IMR-90 (cell line): ENCODE measurements at regions not wholly inside any gene's neighbourhood (a gene's known extent, or its start where the extent isn't known, plus 50 kb on each side); places are given as distances from the start of the nearest gene placed in this dataset.

ENCODE experiments used
- ATAC-seq: fragments of 200-7000 bp; cut with Tn5 transposase; 2 replicates; pipeline ENCODE4 v1.9.1; 2020; ENCODE audit warnings: low read depth, mild to moderate bottlenecking, moderate library complexity
- BruUV-seq: library from RNA; stranded (reverse); fragments of 400-500 nt; replicated peaks from 2 replicates; lab custom pipeline; 2021; lab: Mats Ljungman, UMichigan
- CTCF ChIA-PET: fragments of 300-600 bp; formaldehyde crosslinking; extraction: SDS; loops from one replicate; lab custom pipeline; 2021; ENCODE audit warnings: antibody characterized with exemption; lab: Yijun Ruan, JAX
- POLR2A ChIA-PET: fragments of 300-600 bp; sonication (Branson Sonifier 250); formaldehyde crosslinking; loops from one replicate; lab custom pipeline; 2022; ENCODE audit warnings: antibody characterized with exemption; ENCODE audit not compliant: unreplicated experiment; lab: Charles Lee
- DNase-seq: peaks from one replicate; pipeline ENCODE4 v3.0.0; 2013
- H2AFZ ChIP-seq: replicated peaks from 2 replicates; pipeline ENCODE3; 2013; ENCODE audit warnings: low read length, mild to moderate bottlenecking; ENCODE audit not compliant: poor library complexity
- H2AK5ac ChIP-seq: 2 replicates; pipeline ENCODE4 v1.6.1; 2013; ENCODE audit warnings: low read depth, low read length, inconsistent platforms
- H2AK9ac ChIP-seq: replicated peaks from 2 replicates; pipeline ENCODE3; 2013; ENCODE audit warnings: mild to moderate bottlenecking, low read depth, low read length, moderate library complexity; ENCODE audit not compliant: poor library complexity
- H2BK120ac ChIP-seq: 2 replicates; pipeline ENCODE4 v1.6.1; 2013; ENCODE audit warnings: low read depth, low read length, inconsistent platforms
- H2BK15ac ChIP-seq: 3 replicates; pipeline ENCODE4 v1.6.1; 2013; ENCODE audit warnings: low read depth, low read length, inconsistent platforms
- H2BK20ac ChIP-seq: 2 replicates; pipeline ENCODE4 v1.6.1; 2013; ENCODE audit warnings: low read depth, mild to moderate bottlenecking, inconsistent platforms, low read length, moderate library complexity
- H2BK5ac ChIP-seq: 2 replicates; pipeline ENCODE4 v1.6.1; 2013; ENCODE audit warnings: mild to moderate bottlenecking, low read depth, low read length, inconsistent platforms; ENCODE audit not compliant: poor library complexity, severe bottlenecking
- H3K14ac ChIP-seq: replicated peaks from 2 replicates; pipeline ENCODE4 v1.6.1; 2013; ENCODE audit warnings: low read depth, low read length, inconsistent platforms
- H3K18ac ChIP-seq: 2 replicates; pipeline ENCODE4 v1.6.1; 2013; ENCODE audit warnings: low read depth, low read length, control low read depth
- H3K23ac ChIP-seq: 2 replicates; pipeline ENCODE4 v1.6.1; 2013; ENCODE audit warnings: low read depth, low read length, inconsistent platforms
- H3K27ac ChIP-seq: 2 replicates; pipeline ENCODE4 v1.5.1; 2013; ENCODE audit warnings: mild to moderate bottlenecking, control low read depth, low read length; ENCODE audit not compliant: insufficient read depth
- H3K27me3 ChIP-seq: 2 replicates; pipeline ENCODE4 v1.6.1; 2013; ENCODE audit warnings: low read length; ENCODE audit not compliant: control insufficient read depth, insufficient read depth
- H3K36me3 ChIP-seq: 2 replicates; pipeline ENCODE4 v1.6.1; 2013; ENCODE audit warnings: low read length, mixed read lengths; ENCODE audit not compliant: control insufficient read depth, insufficient read depth
- H3K4ac ChIP-seq: 2 replicates; pipeline ENCODE4 v1.6.1; 2013; ENCODE audit warnings: low read depth, low read length, inconsistent platforms
- H3K4me1 ChIP-seq: 2 replicates; pipeline ENCODE4 v1.6.1; 2013; ENCODE audit warnings: low read length, mixed read lengths; ENCODE audit not compliant: control insufficient read depth, insufficient read depth
- H3K4me2 ChIP-seq: 2 replicates; pipeline ENCODE4 v1.6.1; 2013; ENCODE audit warnings: low read depth, mild to moderate bottlenecking, control low read depth, low read length, moderate library complexity
- H3K4me3 ChIP-seq: 2 replicates; pipeline ENCODE4 v1.5.1; 2013; ENCODE audit warnings: low read depth, mild to moderate bottlenecking, control low read depth, low read length, moderate library complexity; ENCODE audit not compliant: insufficient read depth
- H3K56ac ChIP-seq: 2 replicates; pipeline ENCODE4 v1.6.1; 2013; ENCODE audit warnings: low read length, inconsistent platforms; ENCODE audit not compliant: insufficient read depth; ENCODE audit errors: extremely low read depth
- H3K79me1 ChIP-seq, 2 experiments: 2 replicates each; pipeline ENCODE4 v1.6.1; 2013; ENCODE audit warnings: low read length in 2 of 2, inconsistent platforms in 1 of 2, low read depth in 1 of 2
- H3K9ac ChIP-seq: 2 replicates; pipeline ENCODE4 v1.6.1; 2013; ENCODE audit warnings: low read depth, low read length, control low read depth
- H3K9me1 ChIP-seq: 2 replicates; pipeline ENCODE4 v1.6.1; 2013; ENCODE audit warnings: low read length, inconsistent platforms; ENCODE audit not compliant: insufficient read depth
- H3K9me3 ChIP-seq: 2 replicates; pipeline ENCODE4 v1.6.1; 2013; ENCODE audit warnings: low read length; ENCODE audit not compliant: control insufficient read depth, insufficient read depth
- H4K20me1 ChIP-seq: 2 replicates; pipeline ENCODE4 v1.6.1; 2013; ENCODE audit warnings: low read length, inconsistent platforms; ENCODE audit not compliant: insufficient read depth
- H4K5ac ChIP-seq: 2 replicates; pipeline ENCODE4 v1.6.1; 2013; ENCODE audit warnings: mild to moderate bottlenecking, low read depth, low read length, control low read depth
- H4K8ac ChIP-seq, 2 experiments: 2 replicates each; pipeline ENCODE4 v1.6.1; 2013; ENCODE audit warnings: low read depth in 2 of 2, low read length in 2 of 2, control low read depth in 1 of 2, inconsistent platforms in 1 of 2
- H4K91ac ChIP-seq: 2 replicates; pipeline ENCODE4 v1.6.1; 2013; ENCODE audit warnings: low read depth, low read length, inconsistent platforms; ENCODE audit not compliant: insufficient read depth
- CEBPB ChIP-seq: IDR thresholded peaks from 2 replicates; pipeline ENCODE4 v1.6.1; 2012; ENCODE audit warnings: low read depth, low read length, improper control_type of control experiment
- ELK1 ChIP-seq: fragments of 150-350 bp; IDR thresholded peaks from 2 replicates; pipeline ENCODE4 v1.6.1; 2016; ENCODE audit warnings: low read depth, mild to moderate bottlenecking, low read length, moderate library complexity, borderline replicate concordance
- FOS ChIP-seq: fragments of 150-350 bp; IDR thresholded peaks from 2 replicates; pipeline ENCODE4 v1.6.1; 2016; ENCODE audit warnings: low read depth, low read length
- MAFK ChIP-seq: IDR thresholded peaks from 2 replicates; pipeline ENCODE4 v1.6.1; 2012; ENCODE audit warnings: low read depth, low read length, improper control_type of control experiment
- NFE2L2 ChIP-seq: fragments of 150-350 bp; IDR thresholded peaks from 2 replicates; pipeline ENCODE4 v1.6.1; 2016; ENCODE audit warnings: low read depth, mild to moderate bottlenecking, low read length
- POLR2A ChIP-seq: IDR thresholded peaks from 2 replicates; pipeline ENCODE4 v1.6.1; 2012; ENCODE audit warnings: mild to moderate bottlenecking, low read depth, low read length
- RAD21 ChIP-seq: IDR thresholded peaks from 2 replicates; pipeline ENCODE4 v1.6.1; 2012; ENCODE audit warnings: low read length, improper control_type of control experiment
- RFX5 ChIP-seq: IDR thresholded peaks from 2 replicates; pipeline ENCODE4 v1.8.0; 2012; ENCODE audit warnings: low read depth, mild to moderate bottlenecking, low read length, moderate library complexity
- SMC3 ChIP-seq: fragments of 150-350 bp; IDR thresholded peaks from 2 replicates; pipeline ENCODE4 v1.6.1; 2016; ENCODE audit warnings: low read depth, mild to moderate bottlenecking, antibody characterized with exemption, low read length, moderate library complexity
- USF2 ChIP-seq: fragments of 150-350 bp; IDR thresholded peaks from 2 replicates; pipeline ENCODE4 v1.6.1; 2017; ENCODE audit warnings: mild to moderate bottlenecking, antibody characterized with exemption, low read length, low read depth
- WGBS, 2 experiments: methylation state at CpG; one replicate each; pipeline versions ENCODE4 v1.1.5 to v1.1.7; 2013; ENCODE audit warnings: missing lambda C conversion rate in 2 of 2; ENCODE audit not compliant: insufficient read length in 1 of 2; ENCODE audit errors: extremely low coverage in 2 of 2; 5-methylcytosine and 5-hydroxymethylcytosine counted together
- dilution Hi-C: fragments of 300-500 bp; cut with HindIII; formaldehyde crosslinking; loops from one replicate; pipeline ENCODE4 v1.14.3; 2018; ENCODE audit warnings: low sequenced_read_pairs; ENCODE audit not compliant: unreplicated experiment
- in situ Hi-C: fragments of 300-500 bp; cut with MboI; formaldehyde crosslinking; loops from 3 replicates; pipeline ENCODE4 v1.14.3; 2019; ENCODE audit warnings: low sequenced_read_pairs, inconsistent platforms, mixed read lengths
- intact Hi-C: fragments of 100-400 bp; cut with micrococcal nuclease; formaldehyde crosslinking; loops from 2 replicates; pipeline ENCODE4 v1.10.0; 2022
- TF ChIP-seq, protein P1 (sequence below): conservative IDR thresholded peaks from 2 replicates; pipeline ENCODE4 v1.5.1; 2012; ENCODE audit warnings: mild to moderate bottlenecking, low read depth, low read length, improper control_type of control experiment

GRCh38 chr1:30648408-30649000 is 74.9 kb downstream of the MATN1 start:
- Histone ChIP-seq H3K4me1 (no peaks in the 10 kb centered on the region), H2BK5ac (no peak overlapping the region), H3K56ac (no peak overlapping the region), H3K9me3 (no peaks in the 10 kb centered on the region), H2AFZ (no peak overlapping the region), H3K9me1 (no peaks in the 10 kb centered on the region), H4K8ac (no peak overlapping the region), H3K14ac (no peak overlapping the region), H3K79me1 (no peaks in the 10 kb centered on the region), H3K23ac (no peak overlapping the region), H3K18ac (no peak overlapping the region), H2BK120ac (no peak overlapping the region), H2BK20ac (no peak overlapping the region), H2AK5ac (no peak overlapping the region), H4K91ac (no peak overlapping the region), H4K5ac (no peak overlapping the region), H2BK15ac (no peak overlapping the region), H3K4ac (no peak overlapping the region), H3K4me2 (no peak overlapping the region), H3K27ac (no peak overlapping the region), H3K4me3 (no peak overlapping the region), H3K36me3 (no peaks in the 10 kb centered on the region), H3K27me3 (peaks cover 10% of the 10 kb centered on the region), H2AK9ac (no peak overlapping the region), H3K9ac (no peak overlapping the region), H4K20me1 (no peaks in the 10 kb centered on the region)
- WGBS, 2 experiments: 57% methylated on average over 2 of the region's 9 CpGs; no CpG with 5 or more reads in 1 of the 2 experiments
- BruUV-seq: no TSS peak
- intact Hi-C loops: no loop called here
- dilution Hi-C loops: no loop called here
- DNase-seq (no peak), ATAC-seq (no peak)
- no peak for TF ChIP-seq POLR2A
- TF ChIP-seq RFX5: no peak
- no peak for TF ChIP-seq MAFK
- TF ChIP-seq USF2: no peak
- no peak for TF ChIP-seq NFE2L2
- no peak for TF ChIP-seq RAD21
- no peak for TF ChIP-seq FOS
- TF ChIP-seq, protein P1, sequence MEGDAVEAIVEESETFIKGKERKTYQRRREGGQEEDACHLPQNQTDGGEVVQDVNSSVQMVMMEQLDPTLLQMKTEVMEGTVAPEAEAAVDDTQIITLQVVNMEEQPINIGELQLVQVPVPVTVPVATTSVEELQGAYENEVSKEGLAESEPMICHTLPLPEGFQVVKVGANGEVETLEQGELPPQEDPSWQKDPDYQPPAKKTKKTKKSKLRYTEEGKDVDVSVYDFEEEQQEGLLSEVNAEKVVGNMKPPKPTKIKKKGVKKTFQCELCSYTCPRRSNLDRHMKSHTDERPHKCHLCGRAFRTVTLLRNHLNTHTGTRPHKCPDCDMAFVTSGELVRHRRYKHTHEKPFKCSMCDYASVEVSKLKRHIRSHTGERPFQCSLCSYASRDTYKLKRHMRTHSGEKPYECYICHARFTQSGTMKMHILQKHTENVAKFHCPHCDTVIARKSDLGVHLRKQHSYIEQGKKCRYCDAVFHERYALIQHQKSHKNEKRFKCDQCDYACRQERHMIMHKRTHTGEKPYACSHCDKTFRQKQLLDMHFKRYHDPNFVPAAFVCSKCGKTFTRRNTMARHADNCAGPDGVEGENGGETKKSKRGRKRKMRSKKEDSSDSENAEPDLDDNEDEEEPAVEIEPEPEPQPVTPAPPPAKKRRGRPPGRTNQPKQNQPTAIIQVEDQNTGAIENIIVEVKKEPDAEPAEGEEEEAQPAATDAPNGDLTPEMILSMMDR: no peak
- TF ChIP-seq ELK1: no peak
- no peak for TF ChIP-seq CEBPB
- TF ChIP-seq SMC3: no peak
- POLR2A ChIA-PET: no interaction called here
- CTCF ChIA-PET: no interaction called here
- in situ Hi-C loops: no loop called here
